HG03139 (cell line): ENCODE measurements at regions not wholly inside any gene's neighbourhood (a gene's known extent, or its start where the extent isn't known, plus 50 kb on each side); places are given as distances from the start of the nearest gene placed in this dataset.
"Not testable (repeated sequence)": the region's sequence is repeated elsewhere in the genome, so short reads cannot be mapped to it uniquely, and the experiment has no call there.

Source experiments
- ATAC-seq: cut with Tn5 transposase; IDR thresholded peaks from one replicate; pipeline ENCODE4 v1.9.1; 2021; ENCODE audit not compliant: unreplicated experiment

GRCh38 chr19:27890696-27891095, 1322.3 kb downstream of the UQCRFS1 start:
- no peak for ATAC-seq

GRCh38 chr19:27890206-27890605, 1322.7 kb downstream of the UQCRFS1 start:
- ATAC-seq: no peak

- no peak for ATAC-seq
Observed at GRCh38 chr19:27889156-27889555, 1323.8 kb downstream of the UQCRFS1 start.

- no peak for ATAC-seq
Observed at GRCh38 chr19:27887946-27888345, 1325.0 kb downstream of the UQCRFS1 start.

GRCh38 chr19:27885359-27885758, 1327.6 kb downstream of the UQCRFS1 start:
- no peak for ATAC-seq

GRCh38 chr19:27884376-27884775, 1328.6 kb downstream of the UQCRFS1 start:
- no peak for ATAC-seq

GRCh38 chr19:27881213-27881612, 1331.7 kb downstream of the UQCRFS1 start:
- no peak for ATAC-seq

GRCh38 chr19:27876976-27877512, 1335.9 kb downstream of the UQCRFS1 start:
- ATAC-seq: no peak

- ATAC-seq: no peak
Observed at GRCh38 chr19:27876489-27876888, 1336.5 kb downstream of the UQCRFS1 start.

- ATAC-seq: no peak
Observed at GRCh38 chr19:27872370-27872769, 1340.6 kb downstream of the UQCRFS1 start.

- no peak for ATAC-seq
Observed at GRCh38 chr19:27870293-27870692, 1342.7 kb downstream of the UQCRFS1 start.

- no peak for ATAC-seq
Observed at GRCh38 chr19:27868007-27868406, 1344.9 kb downstream of the UQCRFS1 start.

GRCh38 chr19:27865927-27866777, 1346.8 kb downstream of the UQCRFS1 start:
- no peak for ATAC-seq

- no peak for ATAC-seq
Observed at GRCh38 chr19:27861411-27861975, 1351.5 kb downstream of the UQCRFS1 start.

- ATAC-seq: no peak
Observed at GRCh38 chr19:27860309-27860934, 1352.5 kb downstream of the UQCRFS1 start.

- no peak for ATAC-seq
Observed at GRCh38 chr19:27859689-27860088, 1353.3 kb downstream of the UQCRFS1 start.

- no peak for ATAC-seq
Observed at GRCh38 chr19:27858981-27859581, 1353.9 kb downstream of the UQCRFS1 start.

GRCh38 chr19:27852931-27853330, 1360.0 kb downstream of the UQCRFS1 start:
- ATAC-seq: not testable (repeated sequence)

- no peak for ATAC-seq
Observed at GRCh38 chr19:27851543-27852060, 1361.3 kb downstream of the UQCRFS1 start.

GRCh38 chr19:27851002-27851481, 1361.9 kb downstream of the UQCRFS1 start:
- ATAC-seq: no peak

GRCh38 chr19:27846944-27847343, 1366.0 kb downstream of the UQCRFS1 start:
- no peak for ATAC-seq
